Keratinocyte (primary cell): ENCODE measurements at regions not wholly inside any gene's neighbourhood (a gene's known extent, or its start where the extent isn't known, plus 50 kb on each side); places are given as distances from the start of the nearest gene placed in this dataset.
"Not testable (repeated sequence)": the region's sequence is repeated elsewhere in the genome, so short reads cannot be mapped to it uniquely, and the experiment has no call there.

Source experiments
- DNase-seq: peaks from one replicate; pipeline ENCODE4 v3.0.0-alpha.2; 2011; ENCODE audit warnings: low read depth, missing footprints, low spot score
- FAIRE-seq: peaks from 2 replicates; lab custom pipeline; 2011; peaks lifted over from hg19 to GRCh38; lab: Jason Lieb, UNC
- H2AFZ ChIP-seq: 2 replicates; pipeline ENCODE4 v1.6.0; 2012; ENCODE audit warnings: low read length, control low read depth, inconsistent platforms; ENCODE audit not compliant: control insufficient read depth
- H3K27ac ChIP-seq: 2 replicates; pipeline ENCODE4 v1.5.1; 2011; ENCODE audit warnings: low read length; ENCODE audit not compliant: control insufficient read depth, insufficient read depth
- H3K27me3 ChIP-seq: 3 replicates; pipeline ENCODE4 v1.6.0; 2011; ENCODE audit warnings: low read length; ENCODE audit not compliant: control insufficient read depth, insufficient read depth; ENCODE audit errors: extremely low read depth
- H3K36me3 ChIP-seq, 2 experiments: 2 replicates in 1 of 2; 3 replicates in 1 of 2; pipeline ENCODE4 v1.5.1; 2011; ENCODE audit warnings: low read length in 2 of 2, mild to moderate bottlenecking in 1 of 2; ENCODE audit not compliant: control insufficient read depth in 2 of 2, insufficient read depth in 2 of 2; ENCODE audit errors: extremely low read depth in 1 of 2
- H3K4me1 ChIP-seq: 3 replicates; pipeline ENCODE4 v1.5.1; 2011; ENCODE audit warnings: low read length; ENCODE audit not compliant: control insufficient read depth, insufficient read depth; ENCODE audit errors: extremely low read depth
- H3K4me2 ChIP-seq: 3 replicates; pipeline ENCODE4 v1.6.0; 2011; ENCODE audit warnings: low read depth, low read length; ENCODE audit not compliant: control insufficient read depth, insufficient read depth; ENCODE audit errors: extremely low read depth
- H3K4me3 ChIP-seq, 3 experiments: fragments of 200-600 bp in 1 of 3; sonication (generic) in 1 of 3; 2 replicates in 2 of 3; 3 replicates in 1 of 3; pipeline ENCODE4 v1.5.1; 2011 to 2016; ENCODE audit warnings: low read length in 3 of 3, mild to moderate bottlenecking in 3 of 3, control low read depth in 2 of 3, inconsistent platforms in 1 of 3, low read depth in 1 of 3, mixed read lengths in 1 of 3, mixed run types in 1 of 3, moderate library complexity in 1 of 3; ENCODE audit not compliant: control insufficient read depth in 2 of 3, insufficient read depth in 2 of 3; ENCODE audit errors: extremely low read depth in 1 of 3
- H3K79me2 ChIP-seq: 2 replicates; pipeline ENCODE4 v1.6.0; 2012; ENCODE audit warnings: low read length; ENCODE audit not compliant: control insufficient read depth, insufficient read depth
- H3K9ac ChIP-seq: 3 replicates; pipeline ENCODE4 v1.6.0; 2011; ENCODE audit warnings: low read length; ENCODE audit not compliant: control insufficient read depth, insufficient read depth; ENCODE audit errors: extremely low read depth
- H3K9me1 ChIP-seq: 3 replicates; pipeline ENCODE4 v1.6.0; 2011; ENCODE audit warnings: low read length; ENCODE audit not compliant: control insufficient read depth, insufficient read depth; ENCODE audit errors: extremely low read depth
- H3K9me3 ChIP-seq: 2 replicates; pipeline ENCODE4 v1.5.1; 2012; ENCODE audit warnings: low read depth, low read length; ENCODE audit not compliant: control insufficient read depth
- H4K20me1 ChIP-seq: 3 replicates; pipeline ENCODE4 v1.6.0; 2011; ENCODE audit warnings: low read length; ENCODE audit not compliant: control insufficient read depth, insufficient read depth; ENCODE audit errors: extremely low read depth
- CTCF ChIP-seq, 3 experiments: IDR thresholded peaks in 1 of 3; conservative IDR thresholded peaks in 1 of 3; optimal IDR thresholded peaks in 1 of 3; 2 replicates in 2 of 3; 3 replicates in 1 of 3; pipeline versions ENCODE3 to v1.5.1; 2011; ENCODE audit warnings: low read length in 3 of 3, mild to moderate bottlenecking in 3 of 3, moderate library complexity in 2 of 3, control low read depth in 1 of 3, inconsistent platforms in 1 of 3; ENCODE audit not compliant: insufficient read depth in 2 of 3; ENCODE audit errors: extremely low read depth in 1 of 3
- EZH2 ChIP-seq: IDR thresholded peaks from one replicate; pipeline ENCODE4 v1.6.1; 2012; ENCODE audit warnings: inconsistent platforms, mild to moderate bottlenecking, low read length, moderate library complexity
- dilution Hi-C: fragments of 300-500 bp; cut with MboI; formaldehyde crosslinking; loops from one replicate; pipeline ENCODE4 v1.7.0; 2020; ENCODE audit warnings: low sequenced_read_pairs; ENCODE audit not compliant: extremely low pct_ligation_motif_present

GRCh38 chr3:161700998-161701397 lies 204.4 kb downstream of the OTOL1 start:
- Histone ChIP-seq H3K79me2 (no peaks in the 10 kb centered on the region), H3K4me1 (no peaks in the 10 kb centered on the region), H3K27me3 (no peaks in the 10 kb centered on the region), H3K36me3 (no peaks in the 10 kb centered on the region), H2AFZ (no peak overlapping the region), H3K9ac (no peak overlapping the region), H4K20me1 (no peaks in the 10 kb centered on the region), H3K4me3 (no peak overlapping the region), H3K4me2 (no peak overlapping the region), H3K27ac (no peak overlapping the region), H3K9me1 (no peaks in the 10 kb centered on the region), H3K9me3 (peaks cover 2% of the 10 kb centered on the region)
- TF ChIP-seq CTCF (optimal IDR thresholded peaks at IDR 0.05 in 1 of 3, IDR thresholded peaks at IDR 0.05 in 1 of 3, conservative IDR thresholded peaks at IDR 0.05 in 1 of 3; ENCODE audit: extremely low read depth in 1 of 3, insufficient read depth in 2 of 3, low read length in 3 of 3) (no peak), EZH2 (no peak)
- no peak for FAIRE-seq
- DNase-seq = no peak
- dilution Hi-C loops = no loop called here

- H3K4me3 ChIP-seq, H3K27me3 ChIP-seq, H4K20me1 ChIP-seq, DNase-seq, H3K36me3 ChIP-seq, FAIRE-seq, dilution Hi-C loops, H3K79me2 ChIP-seq, H3K9ac ChIP-seq, H3K9me3 ChIP-seq, H2AFZ ChIP-seq, H3K4me1 ChIP-seq, H3K9me1 ChIP-seq, H3K27ac ChIP-seq, H3K4me2 ChIP-seq: not testable (repeated sequence)
Observed at GRCh38 chr3:161707253-161707652, 210.6 kb downstream of the OTOL1 start.

- Histone ChIP-seq H3K9ac (no peak overlapping the region), H3K4me2 (no peak overlapping the region), H3K9me1 (no peaks in the 10 kb centered on the region), H3K27me3 (no peaks in the 10 kb centered on the region), H3K4me1 (no peaks in the 10 kb centered on the region), H3K27ac (no peak overlapping the region), H3K36me3 (no peaks in the 10 kb centered on the region), H4K20me1 (no peaks in the 10 kb centered on the region), H3K9me3 (no peaks in the 10 kb centered on the region), H3K79me2 (no peaks in the 10 kb centered on the region), H2AFZ (no peak overlapping the region), H3K4me3 (no peak overlapping the region)
- FAIRE-seq (no peak), DNase-seq (no peak)
- dilution Hi-C loops = no loop called here
- no peak for TF ChIP-seq EZH2
- TF ChIP-seq CTCF (optimal IDR thresholded peaks at IDR 0.05 in 1 of 3, IDR thresholded peaks at IDR 0.05 in 1 of 3, conservative IDR thresholded peaks at IDR 0.05 in 1 of 3; ENCODE audit: extremely low read depth in 1 of 3, insufficient read depth in 2 of 3, low read length in 3 of 3) = no peak
Observed at GRCh38 chr3:161713731-161714130, 217.1 kb downstream of the OTOL1 start.
